SU-DHL-6 (cell line): ENCODE measurements at regions not wholly inside any gene's neighbourhood (a gene's known extent, or its start where the extent isn't known, plus 50 kb on each side); places are given as distances from the start of the nearest gene placed in this dataset.

Source experiments
- CTCF ChIP-seq: fragments of 200-600 bp; sonication (generic); IDR thresholded peaks from one replicate; pipeline ENCODE4 v1.5.1; 2017; ENCODE audit warnings: antibody characterized with exemption, mild to moderate bottlenecking, low read length, moderate library complexity; ENCODE audit not compliant: insufficient read depth, poor library complexity, severe bottlenecking
- EZH2phosphoT487 ChIP-seq: fragments of 200-600 bp; sonication (generic), shearing (Covaris generic); conservative IDR thresholded peaks from 2 replicates; pipeline ENCODE4 v1.6.1; 2018; ENCODE audit warnings: mild to moderate bottlenecking, antibody characterized with exemption, low read length, moderate library complexity, mixed read lengths

GRCh38 chr1:56278061-56278460, 301.3 kb downstream of the PLPP3 start:
- TF ChIP-seq CTCF, result no peak
- TF ChIP-seq EZH2phosphoT487, result no peak
